H9 (cell line): ENCODE measurements at regions not wholly inside any gene's neighbourhood (a gene's known extent, or its start where the extent isn't known, plus 50 kb on each side); places are given as distances from the start of the nearest gene placed in this dataset.

Experiments used
- DNase-seq: peaks from one replicate; pipeline ENCODE4 v3.0.0-alpha.2; 2017
- H2AFZ ChIP-seq: one replicate; pipeline ENCODE4 v1.6.1; 2013; ENCODE audit warnings: mild to moderate bottlenecking, low read length, control low read depth, moderate library complexity
- H2AK5ac ChIP-seq: 2 replicates; pipeline ENCODE4 v1.6.1; 2013; ENCODE audit warnings: low read length, control low read depth, mixed read lengths; ENCODE audit not compliant: insufficient read length
- H2BK120ac ChIP-seq: one replicate; pipeline ENCODE4 v1.6.1; 2013; ENCODE audit warnings: low read depth, mild to moderate bottlenecking, low read length, control low read depth, inconsistent platforms; ENCODE audit not compliant: poor library complexity, severe bottlenecking
- H2BK12ac ChIP-seq: 2 replicates; pipeline ENCODE4 v1.6.1; 2013; ENCODE audit warnings: low read length, control low read depth, mixed read lengths, low read depth; ENCODE audit not compliant: insufficient read length
- H2BK15ac ChIP-seq: 2 replicates; pipeline ENCODE4 v1.6.1; 2013; ENCODE audit warnings: low read depth, low read length, control low read depth
- H2BK20ac ChIP-seq: one replicate; pipeline ENCODE4 v1.6.1; 2013; ENCODE audit warnings: low read depth, mild to moderate bottlenecking, low read length, control low read depth, inconsistent platforms; ENCODE audit not compliant: poor library complexity, severe bottlenecking
- H2BK5ac ChIP-seq: 2 replicates; pipeline ENCODE4 v1.6.1; 2013; ENCODE audit warnings: low read length, control low read depth, mixed read lengths; ENCODE audit not compliant: insufficient read length
- H3K14ac ChIP-seq: 2 replicates; pipeline ENCODE4 v1.6.1; 2013; ENCODE audit warnings: low read length, control low read depth; ENCODE audit not compliant: insufficient read depth
- H3K18ac ChIP-seq: 2 replicates; pipeline ENCODE4 v1.6.1; 2013; ENCODE audit warnings: low read depth, mild to moderate bottlenecking, mixed read lengths, low read length, control low read depth; ENCODE audit not compliant: insufficient read length
- H3K23ac ChIP-seq: 2 replicates; pipeline ENCODE4 v1.6.1; 2013; ENCODE audit warnings: low read length, control low read depth, mixed read lengths, low read depth; ENCODE audit not compliant: insufficient read length
- H3K23me2 ChIP-seq: 2 replicates; pipeline ENCODE4 v1.6.1; 2013; ENCODE audit warnings: low read depth, mild to moderate bottlenecking, mixed read lengths, low read length, control low read depth; ENCODE audit not compliant: insufficient read length, poor library complexity, severe bottlenecking
- H3K27ac ChIP-seq: 2 replicates; pipeline ENCODE4 v1.5.1; 2013; ENCODE audit warnings: low read length, control low read depth, mixed read lengths, low read depth; ENCODE audit not compliant: insufficient read length
- H3K27me3 ChIP-seq: 2 replicates; pipeline ENCODE4 v1.6.1; 2013; ENCODE audit warnings: low read length, control low read depth, inconsistent platforms; ENCODE audit not compliant: insufficient read depth
- H3K4ac ChIP-seq: 2 replicates; pipeline ENCODE4 v1.6.1; 2013; ENCODE audit warnings: low read depth, mild to moderate bottlenecking, control low read depth, inconsistent platforms, low read length, moderate library complexity
- H3K4me1 ChIP-seq: 2 replicates; pipeline ENCODE4 v1.6.1; 2013; ENCODE audit warnings: low read length, control low read depth, inconsistent platforms; ENCODE audit not compliant: insufficient read depth
- H3K4me2 ChIP-seq: 2 replicates; pipeline ENCODE4 v1.6.1; 2013; ENCODE audit warnings: low read length, control low read depth, mixed read lengths; ENCODE audit not compliant: insufficient read length, insufficient read depth
- H3K56ac ChIP-seq: 2 replicates; pipeline ENCODE4 v1.6.1; 2013; ENCODE audit warnings: low read depth, mild to moderate bottlenecking, mixed read lengths, low read length, control low read depth; ENCODE audit not compliant: insufficient read length
- H3K79me1 ChIP-seq: 2 replicates; pipeline ENCODE4 v1.6.1; 2013; ENCODE audit warnings: low read depth, mild to moderate bottlenecking, moderate library complexity, low read length, control low read depth, inconsistent platforms; ENCODE audit not compliant: insufficient read depth, poor library complexity, severe bottlenecking
- H3K79me2 ChIP-seq: 2 replicates; pipeline ENCODE4 v1.6.1; 2013; ENCODE audit warnings: low read length, control low read depth, inconsistent platforms; ENCODE audit not compliant: insufficient read depth
- H3K9ac ChIP-seq: 2 replicates; pipeline ENCODE4 v1.6.1; 2013; ENCODE audit warnings: low read length, control low read depth, mixed read lengths; ENCODE audit not compliant: insufficient read length; ENCODE audit errors: extremely low read depth
- H3K9me3 ChIP-seq: one replicate; pipeline ENCODE4 v1.6.1; 2013; ENCODE audit warnings: low read depth, low read length, inconsistent platforms; ENCODE audit not compliant: control insufficient read depth
- H3T11ph ChIP-seq: one replicate; pipeline ENCODE4 v1.6.1; 2013; ENCODE audit warnings: mild to moderate bottlenecking, low read length, control low read depth, inconsistent platforms
- H4K20me1 ChIP-seq: one replicate; pipeline ENCODE4 v1.6.1; 2013; ENCODE audit not compliant: control insufficient read depth, insufficient read length, insufficient read depth
- H4K5ac ChIP-seq: 2 replicates; pipeline ENCODE4 v1.6.1; 2013; ENCODE audit warnings: low read depth, mild to moderate bottlenecking, mixed read lengths, low read length, control low read depth; ENCODE audit not compliant: insufficient read length
- H4K8ac ChIP-seq: replicated peaks from 2 replicates; pipeline ENCODE4 v1.6.1; 2013; ENCODE audit warnings: low read length, control low read depth, mixed read lengths, low read depth; ENCODE audit not compliant: insufficient read length
- H4K91ac ChIP-seq: 2 replicates; pipeline ENCODE4 v1.6.1; 2013; ENCODE audit warnings: low read depth, mild to moderate bottlenecking, moderate library complexity, mixed read lengths, low read length, control low read depth; ENCODE audit not compliant: insufficient read length
- H3K27ac Mint-ChIP-seq, 3 experiments: 2 replicates in 2 of 3; 3 replicates in 1 of 3; pipeline ENCODE4 v1.8.0; 2020 to 2021; ENCODE audit warnings: mixed read lengths in 3 of 3, mild to moderate bottlenecking in 1 of 3, moderate library complexity in 1 of 3
- H3K27me3 Mint-ChIP-seq: 2 replicates; pipeline ENCODE4 v1.8.0; 2021; ENCODE audit warnings: low read depth, mild to moderate bottlenecking, moderate library complexity, mixed read lengths
- H3K36me3 Mint-ChIP-seq, 3 experiments: 2 replicates in 2 of 3; 3 replicates in 1 of 3; pipeline ENCODE4 v1.8.0; 2020 to 2021; ENCODE audit warnings: low read depth in 3 of 3, mixed read lengths in 3 of 3; ENCODE audit not compliant: insufficient read depth in 1 of 3
- H3K4me1 Mint-ChIP-seq, 2 experiments: 2 replicates each; pipeline ENCODE4 v1.8.0; 2020; ENCODE audit warnings: mixed read lengths in 2 of 2
- H3K4me3 Mint-ChIP-seq, 2 experiments: 2 replicates in 1 of 2; 3 replicates in 1 of 2; pipeline ENCODE4 v1.8.0; 2020 to 2021; ENCODE audit warnings: mild to moderate bottlenecking in 2 of 2, mixed read lengths in 2 of 2, moderate library complexity in 1 of 2
- H3K9me3 Mint-ChIP-seq, 2 experiments: 2 replicates in 1 of 2; 3 replicates in 1 of 2; pipeline ENCODE4 v1.8.0; 2020; ENCODE audit warnings: mild to moderate bottlenecking in 2 of 2, mixed read lengths in 2 of 2, moderate library complexity in 1 of 2
- CTCF ChIP-seq: fragments of 200-600 bp; sonication (generic); conservative IDR thresholded peaks from 3 replicates; pipeline ENCODE4 v1.8.0; 2021; ENCODE audit warnings: antibody characterized with exemption, mild to moderate bottlenecking
- WGBS: extraction: QIAGEN DNeasy Blood & Tissue Kit; methylation state at CpG from one replicate; pipeline ENCODE4 v1.1.7; 2013; ENCODE audit warnings: missing lambda C conversion rate, low lambda C conversion rate, mixed read lengths; ENCODE audit not compliant: insufficient read length; ENCODE audit errors: extremely low coverage; 5-methylcytosine and 5-hydroxymethylcytosine counted together

GRCh38 chr18:45332871-45333270 lies 282.4 kb upstream of the SLC14A2 start:
- Mint-ChIP-seq H3K4me3 (no peak overlapping the region), H3K27me3 (no peaks in the 10 kb centered on the region), H3K36me3 (no peaks in the 10 kb centered on the region; a peak in 1 of 7 replicates), H3K4me1 (no peaks in the 10 kb centered on the region), H3K27ac (no peak overlapping the region), H3K9me3 (0 out of 5 replicates have a peak, but pooled peaks cover 0 to 3% of the 10 kb centered on the region in 2 experiments)
- Histone ChIP-seq H2AFZ (no peak overlapping the region), H4K91ac (no peak overlapping the region), H3K79me1 (no peaks in the 10 kb centered on the region), H3K14ac (no peak overlapping the region), H3K4me2 (no peak overlapping the region), H3T11ph (no peak overlapping the region), H4K20me1 (no peaks in the 10 kb centered on the region), H3K18ac (no peak overlapping the region), H3K23me2 (no peaks in the 10 kb centered on the region), H3K79me2 (no peaks in the 10 kb centered on the region), H3K4me1 (no peaks in the 10 kb centered on the region), H3K4ac (no peak overlapping the region), H2BK12ac (no peak overlapping the region), H2BK15ac (no peak overlapping the region), H2BK120ac (no peak overlapping the region), H3K9me3 (no peaks in the 10 kb centered on the region), H3K27ac (no peak overlapping the region), H2AK5ac (no peak overlapping the region), H3K23ac (no peak overlapping the region), H2BK5ac (no peak overlapping the region), H4K8ac (no peak overlapping the region), H3K9ac (no peak overlapping the region), H3K56ac (no peak overlapping the region), H4K5ac (no peak overlapping the region), H2BK20ac (no peak overlapping the region), H3K27me3 (no peaks in the 10 kb centered on the region)
- no peak for TF ChIP-seq CTCF
- no CpG with 5 or more reads among the region's 1 CpG for WGBS
- DNase-seq, result no peak
